ENCODE measurements at regions not wholly inside any gene's neighbourhood (a gene's known extent, or its start where the extent isn't known, plus 50 kb on each side); places are given as distances from the start of the nearest gene placed in this dataset.
"Not testable (repeated sequence)": the region's sequence is repeated elsewhere in the genome, so short reads cannot be mapped to it uniquely, and the experiment has no call there.

DNA sequence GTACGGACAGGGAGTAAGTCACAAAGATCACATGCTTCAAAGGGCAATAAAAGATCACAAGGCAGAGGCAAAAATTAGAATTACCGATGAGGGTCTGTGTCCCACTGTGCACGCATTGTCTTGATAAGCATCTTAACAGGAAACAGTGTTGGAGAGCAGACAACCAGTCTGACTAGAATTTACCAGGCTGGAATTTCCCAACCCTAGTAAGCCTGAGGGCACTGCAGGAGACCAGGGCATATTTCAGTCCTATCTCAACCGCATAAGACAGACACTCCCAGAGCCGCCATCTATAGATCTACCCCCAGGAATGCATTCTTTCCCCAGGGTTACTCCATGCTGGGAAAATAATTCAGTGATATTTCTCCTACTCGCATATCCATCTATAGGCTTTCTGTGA is 66.2 kb upstream of the MAGEB2 start:
- H3K27me3 Mint-ChIP-seq, DNase-seq, CTCF ChIA-PET: not testable (repeated sequence)

DNA sequence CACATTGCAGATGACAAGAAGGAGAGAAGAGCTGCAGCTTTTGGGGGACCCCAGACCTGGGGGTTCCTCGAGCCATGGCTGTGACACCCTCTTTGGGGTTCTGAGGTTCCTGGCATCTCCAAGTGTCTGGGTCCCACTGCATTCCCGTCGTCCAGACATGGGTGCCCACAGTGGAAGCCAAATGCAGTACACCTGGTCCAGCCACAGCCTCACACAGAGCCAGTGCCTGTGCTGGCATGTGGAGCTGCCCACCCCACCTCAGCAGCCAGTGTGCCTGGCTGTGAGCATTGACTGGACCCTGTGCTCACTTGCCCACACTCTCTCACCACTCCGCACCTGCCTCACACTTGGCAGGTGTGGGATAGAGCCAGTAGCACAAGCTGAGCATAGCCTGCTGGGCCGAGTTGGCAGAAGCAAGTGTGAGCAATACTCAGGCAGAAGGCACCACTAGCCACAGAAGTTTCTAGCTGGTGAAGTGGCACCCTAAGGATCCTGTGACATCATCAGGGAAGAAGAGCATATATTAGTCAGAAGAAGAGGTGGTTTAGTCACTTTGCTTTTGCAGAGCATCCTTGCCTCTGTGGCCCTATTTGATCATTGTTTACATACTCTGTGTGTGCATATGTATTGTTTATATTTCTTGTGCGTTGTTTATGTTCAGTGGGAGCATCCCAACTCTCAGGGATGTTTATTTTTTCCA is 65.0 kb upstream of the MAGEB2 start:
- DNase-seq: no peak
- CTCF ChIA-PET: no interaction called here
- Mint-ChIP-seq H3K27me3 (no peaks in the 10 kb centered on the region), H3K4me1 (no peaks in the 10 kb centered on the region), H3K4me3 (no peak overlapping the region), H3K36me3 (no peaks in the 10 kb centered on the region), H3K27ac (no peak overlapping the region), H3K9me3 (no peaks in the 10 kb centered on the region)

More for the DNA sequence above, 66.2 kb upstream of the MAGEB2 start:
- not testable (repeated sequence) for H3K36me3 Mint-ChIP-seq, H3K9me3 Mint-ChIP-seq, H3K4me1 Mint-ChIP-seq, H3K27ac Mint-ChIP-seq, H3K4me3 Mint-ChIP-seq

GRCh38 chrX:30151964-30152363 is 63.4 kb upstream of the MAGEB2 start:
- Mint-ChIP-seq H3K27me3 (no peaks in the 10 kb centered on the region), H3K9me3 (no peaks in the 10 kb centered on the region), H3K36me3 (no peaks in the 10 kb centered on the region), H3K4me3 (no peak overlapping the region), H3K4me1 (no peaks in the 10 kb centered on the region), H3K27ac (no peak overlapping the region)
- CTCF ChIA-PET: no interaction called here
- no peak for DNase-seq

DNA sequence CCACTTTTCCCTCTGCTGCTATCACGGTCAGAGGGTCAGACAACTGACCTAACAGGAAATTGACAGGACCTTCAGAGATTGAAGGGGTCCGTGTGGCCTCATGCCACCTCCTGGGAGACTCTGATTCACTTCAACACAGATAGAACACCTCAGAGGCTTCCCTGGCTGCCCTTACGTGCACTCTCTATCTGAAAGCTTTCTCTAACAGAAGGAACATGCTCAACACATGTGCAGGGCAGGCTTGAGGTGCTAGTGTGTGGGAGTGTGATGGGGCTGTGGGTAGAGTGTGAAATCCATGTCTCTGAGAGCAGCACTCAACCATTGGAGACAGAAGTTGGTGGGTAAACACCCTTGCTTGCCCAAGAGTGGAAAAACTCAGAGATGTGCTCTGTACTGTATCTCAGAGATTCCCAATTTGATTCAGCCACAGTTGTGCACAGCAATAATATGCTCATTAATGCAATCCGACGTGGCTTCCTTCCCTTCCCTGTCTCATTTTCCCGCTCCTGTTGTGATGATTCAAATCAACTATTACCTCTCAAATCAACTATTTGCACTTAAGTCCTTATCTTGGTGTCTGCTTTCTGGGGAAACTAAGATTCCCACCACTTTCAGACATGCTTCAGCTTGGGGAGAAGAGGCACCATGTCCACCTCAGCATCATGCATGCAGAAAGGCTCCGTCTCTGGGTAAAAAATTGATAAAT is 62.0 kb upstream of the MAGEB2 start:
- DNase-seq: no peak
- H3K36me3 Mint-ChIP-seq: no peaks in the 10 kb centered on the region
- no peak overlapping the region for H3K27ac Mint-ChIP-seq
- H3K4me1 Mint-ChIP-seq: no peaks in the 10 kb centered on the region
- no peaks in the 10 kb centered on the region for H3K9me3 Mint-ChIP-seq
- CTCF ChIA-PET: no interaction called here
- no peaks in the 10 kb centered on the region for H3K27me3 Mint-ChIP-seq
- H3K4me3 Mint-ChIP-seq: no peak overlapping the region

DNA sequence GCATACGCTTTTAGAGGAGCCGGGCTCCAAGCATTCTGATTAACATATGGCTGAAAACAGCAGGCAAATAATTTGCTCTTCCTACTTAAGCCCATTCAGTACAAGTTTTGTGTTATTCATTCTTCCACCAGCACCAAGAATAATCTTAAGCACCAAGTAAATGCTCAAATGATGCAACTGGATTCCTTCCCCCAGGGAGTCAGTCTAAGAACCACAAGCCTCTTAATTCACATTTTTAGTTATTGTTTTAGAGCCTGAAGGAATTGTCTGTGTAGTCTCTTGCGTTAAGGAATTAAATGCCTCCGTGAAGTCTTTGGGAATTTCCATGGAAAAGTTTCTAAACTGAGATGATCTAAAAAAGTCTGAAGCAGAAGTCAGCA is 61.5 kb upstream of the MAGEB2 start:
- Mint-ChIP-seq H3K4me1 (no peaks in the 10 kb centered on the region), H3K27me3 (no peaks in the 10 kb centered on the region), H3K36me3 (no peaks in the 10 kb centered on the region), H3K4me3 (no peak overlapping the region), H3K9me3 (no peaks in the 10 kb centered on the region), H3K27ac (no peak overlapping the region)
- DNase-seq: no peak
- CTCF ChIA-PET: no interaction called here

- CTCF ChIA-PET: no interaction called here
- H3K27me3 Mint-ChIP-seq: no peaks in the 10 kb centered on the region
- H3K9me3 Mint-ChIP-seq: peaks cover 3% of the 10 kb centered on the region
- no peak overlapping the region for H3K27ac Mint-ChIP-seq
- no peaks in the 10 kb centered on the region for H3K4me1 Mint-ChIP-seq
- no peaks in the 10 kb centered on the region for H3K36me3 Mint-ChIP-seq
- no peak overlapping the region for H3K4me3 Mint-ChIP-seq
- DNase-seq: no peak
These were observed 59.4 kb upstream of the MAGEB2 start for GRCh38 chrX:30156009-30156408.

DNA sequence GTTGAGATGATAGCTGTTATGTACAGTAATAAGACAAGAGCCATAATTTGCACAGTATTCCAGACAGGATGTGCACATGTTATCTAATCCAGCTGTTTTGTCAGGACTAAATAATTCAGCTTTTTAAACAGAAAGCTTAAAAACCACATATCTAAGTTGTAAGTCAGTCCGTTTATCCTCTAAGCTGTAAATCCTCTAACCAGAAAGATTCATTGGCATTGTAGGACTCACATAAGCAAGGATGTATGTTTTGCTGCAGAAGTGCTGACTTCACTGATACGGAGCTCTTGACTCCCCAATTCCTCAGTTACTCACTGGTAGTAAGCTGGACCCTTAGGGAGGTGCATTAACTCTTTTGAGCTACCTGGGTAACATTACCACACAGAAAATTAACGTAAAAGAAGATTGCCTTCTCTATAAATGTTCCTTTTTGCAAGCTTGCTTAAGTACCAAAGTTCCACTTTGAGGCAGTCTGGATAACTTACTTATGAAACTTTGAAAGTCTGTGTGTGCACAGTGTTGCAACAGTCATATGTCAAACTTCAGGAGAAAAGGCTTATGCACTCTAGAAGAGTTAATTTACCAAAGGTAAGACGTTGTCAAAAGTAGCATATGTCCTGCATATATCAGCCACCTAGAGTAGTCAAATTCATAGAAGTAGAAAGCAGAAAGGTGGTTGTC is 58.3 kb upstream of the MAGEB2 start:
- Mint-ChIP-seq H3K4me3 (no peak overlapping the region), H3K9me3 (peaks cover 3% of the 10 kb centered on the region)
- CTCF ChIA-PET: no interaction called here

GRCh38 chrX:30161043-30161442 is 54.3 kb upstream of the MAGEB2 start:
- no peak for DNase-seq
- no peak overlapping the region for H3K4me3 Mint-ChIP-seq
- no peaks in the 10 kb centered on the region for H3K36me3 Mint-ChIP-seq
- CTCF ChIA-PET: no interaction called here
- no peak overlapping the region for H3K27ac Mint-ChIP-seq
- H3K9me3 Mint-ChIP-seq: peaks cover 3% of the 10 kb centered on the region
- H3K27me3 Mint-ChIP-seq: no peaks in the 10 kb centered on the region
- no peaks in the 10 kb centered on the region for H3K4me1 Mint-ChIP-seq

More for the DNA sequence above, 58.3 kb upstream of the MAGEB2 start:
- Mint-ChIP-seq H3K36me3 (no peaks in the 10 kb centered on the region), H3K27ac (no peak overlapping the region), H3K4me1 (no peaks in the 10 kb centered on the region), H3K27me3 (no peaks in the 10 kb centered on the region)
- DNase-seq: no peak

Measured in activated naive CD4-positive, alpha-beta T cell treated with anti-CD3 and anti-CD28 coated beads, Interleukin-2, amount 10 ng/mL, durations not matched to agents 7 days and 5 days (primary cell).